NCI-H82 treated with DMSO at 0.1 percent for 48 hours (cell line): ENCODE measurements at regions not wholly inside any gene's neighbourhood (a gene's known extent, or its start where the extent isn't known, plus 50 kb on each side); places are given as distances from the start of the nearest gene placed in this dataset.
"Not testable (repeated sequence)": the region's sequence is repeated elsewhere in the genome, so short reads cannot be mapped to it uniquely, and the experiment has no call there.

Source experiments
- DNase-seq: peaks from one replicate; lab custom pipeline; 2025; ENCODE audit not compliant: unreplicated experiment; lab: John Stamatoyannopoulos, UW

GRCh38 chr4:187389420-187389819 is 606.2 kb upstream of the ZFP42 start:
- DNase-seq: no peak

GRCh38 chr4:187390646-187391045 is 604.9 kb upstream of the ZFP42 start:
- DNase-seq: no peak

- DNase-seq: no peak
Measured at GRCh38 chr4:187393531-187394344, 601.8 kb upstream of the ZFP42 start.

- no peak for DNase-seq
Measured at GRCh38 chr4:187396106-187396505, 599.5 kb upstream of the ZFP42 start.

GRCh38 chr4:187408447-187408846 is 587.1 kb upstream of the ZFP42 start:
- not testable (repeated sequence) for DNase-seq

GRCh38 chr4:187413564-187414358 is 581.8 kb upstream of the ZFP42 start:
- no peak for DNase-seq

- DNase-seq: no peak
Measured at GRCh38 chr4:187414716-187415115, 580.9 kb upstream of the ZFP42 start.

- DNase-seq: no peak
Measured at GRCh38 chr4:187415231-187415630, 580.3 kb upstream of the ZFP42 start.

- no peak for DNase-seq
Measured at GRCh38 chr4:187416216-187416615, 579.4 kb upstream of the ZFP42 start.

GRCh38 chr4:187417721-187418120 is 577.9 kb upstream of the ZFP42 start:
- DNase-seq: no peak

GRCh38 chr4:187422655-187423054 is 572.9 kb upstream of the ZFP42 start:
- DNase-seq: no peak

GRCh38 chr4:187424636-187425035 is 570.9 kb upstream of the ZFP42 start:
- DNase-seq: no peak

- DNase-seq: no peak
Measured at GRCh38 chr4:187426511-187426910, 569.1 kb upstream of the ZFP42 start.

- no peak for DNase-seq
Measured at GRCh38 chr4:187432310-187432709, 563.3 kb upstream of the ZFP42 start.

- no peak for DNase-seq
Measured at GRCh38 chr4:187433141-187433540, 562.4 kb upstream of the ZFP42 start.

- no peak for DNase-seq
Measured at GRCh38 chr4:187436251-187436650, 559.3 kb upstream of the ZFP42 start.

- no peak for DNase-seq
Measured at GRCh38 chr4:187444061-187444460, 551.5 kb upstream of the ZFP42 start.

- DNase-seq: no peak
Measured at GRCh38 chr4:187449702-187450101, 545.9 kb upstream of the ZFP42 start.

GRCh38 chr4:187451776-187452175 is 543.8 kb upstream of the ZFP42 start:
- no peak for DNase-seq

GRCh38 chr4:187460016-187460415 is 535.6 kb upstream of the ZFP42 start:
- DNase-seq: no peak

GRCh38 chr4:187464573-187464972 is 531.0 kb upstream of the ZFP42 start:
- DNase-seq: no peak

GRCh38 chr4:187467224-187467623 is 528.3 kb upstream of the ZFP42 start:
- no peak for DNase-seq
